ENCODE measurements at regions not wholly inside any gene's neighbourhood (a gene's known extent, or its start where the extent isn't known, plus 50 kb on each side); places are given as distances from the start of the nearest gene placed in this dataset.
A peak's percentile ranks its signal among the peaks of the same experiment; 100 is the strongest.

GRCh38 chr1:81708250-81708649 lies 92.5 kb upstream of the ADGRL2 start:
- Mint-ChIP-seq H3K36me3 (ENCODE audit: insufficient read depth, unreplicated experiment) (no peaks in the 10 kb centered on the region), H3K27me3 (ENCODE audit: unreplicated experiment) (no peaks in the 10 kb centered on the region), H3K27ac (ENCODE audit: unreplicated experiment) (no peak overlapping the region), H3K4me3 (ENCODE audit: low read depth, unreplicated experiment) (no peak overlapping the region), H3K4me1 (ENCODE audit: low read depth, unreplicated experiment) (peaks cover 31% of the 10 kb centered on the region), H3K9me3 (ENCODE audit: low read depth, unreplicated experiment) (no peaks in the 10 kb centered on the region)
- intact Hi-C loops (cut with micrococcal nuclease; ENCODE audit: unreplicated experiment) = no loop called here
- DNase-seq = no peak
- BruUV-seq (replicated peaks) = no TSS peak
- no peak for TF ChIP-seq CTCF (IDR thresholded peaks at IDR 0.05; ENCODE audit: unreplicated experiment)
- CTCF ChIA-PET = interaction anchor here (0.7 kb wide), 1 partner anchor 1307 kb away, joined by 3 read pairs; no protein-coding TSS in a partner anchor

GRCh38 chr1:81706650-81707435 lies 93.9 kb upstream of the ADGRL2 start:
- CTCF ChIA-PET = no interaction called here
- no peak overlapping the region for H3K4me3 Mint-ChIP-seq (ENCODE audit: low read depth, unreplicated experiment)
- H3K9me3 Mint-ChIP-seq (ENCODE audit: low read depth, unreplicated experiment) = no peaks in the 10 kb centered on the region
- peaks cover 45% of the 10 kb centered on the region for H3K4me1 Mint-ChIP-seq (ENCODE audit: low read depth, unreplicated experiment)
- H3K27me3 Mint-ChIP-seq (ENCODE audit: unreplicated experiment) = no peaks in the 10 kb centered on the region
- no peak for DNase-seq
- H3K36me3 Mint-ChIP-seq (ENCODE audit: insufficient read depth, unreplicated experiment) = no peaks in the 10 kb centered on the region
- no peak overlapping the region for H3K27ac Mint-ChIP-seq (ENCODE audit: unreplicated experiment)
- intact Hi-C loops (cut with micrococcal nuclease; ENCODE audit: unreplicated experiment) = no loop called here
- no TSS peak for BruUV-seq (replicated peaks)
- TF ChIP-seq CTCF (IDR thresholded peaks at IDR 0.05; ENCODE audit: unreplicated experiment) = no peak

GRCh38 chr1:81703756-81704463 lies 96.8 kb upstream of the ADGRL2 start:
- Mint-ChIP-seq H3K27ac (ENCODE audit: unreplicated experiment) (peak overlapping the region; percentile 83), H3K9me3 (ENCODE audit: low read depth, unreplicated experiment) (no peaks in the 10 kb centered on the region), H3K27me3 (ENCODE audit: unreplicated experiment) (no peaks in the 10 kb centered on the region), H3K4me3 (ENCODE audit: low read depth, unreplicated experiment) (peak overlapping the region; percentile 50), H3K36me3 (ENCODE audit: insufficient read depth, unreplicated experiment) (no peaks in the 10 kb centered on the region), H3K4me1 (ENCODE audit: low read depth, unreplicated experiment) (peaks cover 66% of the 10 kb centered on the region)
- BruUV-seq (replicated peaks) = no TSS peak
- intact Hi-C loops (cut with micrococcal nuclease; ENCODE audit: unreplicated experiment) = loop anchor here (2.0 kb wide), 1 partner anchor 21 kb away; no protein-coding TSS in a partner anchor
- no peak for DNase-seq
- CTCF ChIA-PET = no interaction called here
- no peak for TF ChIP-seq CTCF (IDR thresholded peaks at IDR 0.05; ENCODE audit: unreplicated experiment)

- BruUV-seq (replicated peaks) = no TSS peak
- DNase-seq = no peak
- TF ChIP-seq CTCF (IDR thresholded peaks at IDR 0.05; ENCODE audit: unreplicated experiment) = no peak
- H3K4me3 Mint-ChIP-seq (ENCODE audit: low read depth, unreplicated experiment) = peak overlapping the region; percentile 50
- H3K9me3 Mint-ChIP-seq (ENCODE audit: low read depth, unreplicated experiment) = no peaks in the 10 kb centered on the region
- no peaks in the 10 kb centered on the region for H3K36me3 Mint-ChIP-seq (ENCODE audit: insufficient read depth, unreplicated experiment)
- H3K27ac Mint-ChIP-seq (ENCODE audit: unreplicated experiment) = peak overlapping the region; percentile 83
- H3K27me3 Mint-ChIP-seq (ENCODE audit: unreplicated experiment) = no peaks in the 10 kb centered on the region
- intact Hi-C loops (cut with micrococcal nuclease; ENCODE audit: unreplicated experiment) = loop anchor here (2.0 kb wide), 1 partner anchor 21 kb away; no protein-coding TSS in a partner anchor
- CTCF ChIA-PET = no interaction called here
- peaks cover 69% of the 10 kb centered on the region for H3K4me1 Mint-ChIP-seq (ENCODE audit: low read depth, unreplicated experiment)
Measured at GRCh38 chr1:81703391-81703755, 97.4 kb upstream of the ADGRL2 start.
